KMS-11 (cell line): ENCODE measurements at regions not wholly inside any gene's neighbourhood (a gene's known extent, or its start where the extent isn't known, plus 50 kb on each side); places are given as distances from the start of the nearest gene placed in this dataset.
"Not testable (repeated sequence)": the region's sequence is repeated elsewhere in the genome, so short reads cannot be mapped to it uniquely, and the experiment has no call there.

Experiments
- H2AFZ ChIP-seq: fragments of 200-600 bp; sonication (generic); 2 replicates; pipeline ENCODE4 v1.6.1; 2016; ENCODE audit warnings: antibody characterized with exemption, mixed run types, low read depth
- H3K27ac ChIP-seq: fragments of 200-600 bp; sonication (generic); 2 replicates; pipeline ENCODE4 v1.6.1; 2016; ENCODE audit warnings: mild to moderate bottlenecking, mixed run types
- H3K27me3 ChIP-seq: fragments of 200-600 bp; sonication (generic); 2 replicates; pipeline ENCODE4 v1.6.1; 2017; ENCODE audit warnings: mild to moderate bottlenecking, low read depth, mixed run types, moderate library complexity; ENCODE audit not compliant: insufficient read depth
- H3K36me3 ChIP-seq: fragments of 200-600 bp; sonication (generic); 2 replicates; pipeline ENCODE4 v1.6.1; 2017; ENCODE audit warnings: mild to moderate bottlenecking, mixed run types; ENCODE audit not compliant: insufficient read depth
- H3K4me1 ChIP-seq: fragments of 200-600 bp; sonication (generic); 2 replicates; pipeline ENCODE4 v1.6.1; 2016; ENCODE audit warnings: mild to moderate bottlenecking, low read depth, mixed run types; ENCODE audit not compliant: poor library complexity, severe bottlenecking
- H3K4me2 ChIP-seq: fragments of 200-600 bp; sonication (generic); 2 replicates; pipeline ENCODE4 v1.7.0; 2016; ENCODE audit warnings: mild to moderate bottlenecking, mixed run types
- H3K4me3 ChIP-seq: fragments of 200-600 bp; sonication (generic); IDR thresholded peaks from 2 replicates; pipeline ENCODE4 v1.6.1; 2017; ENCODE audit warnings: low read depth, low read length, mixed read lengths; ENCODE audit not compliant: insufficient read depth
- H3K79me2 ChIP-seq: fragments of 200-600 bp; sonication (generic); 2 replicates; pipeline ENCODE4 v1.6.1; 2016; ENCODE audit warnings: low read depth, mixed run types; ENCODE audit not compliant: insufficient read depth
- H3K9ac ChIP-seq: fragments of 200-600 bp; sonication (generic); 2 replicates; pipeline ENCODE4 v1.6.1; 2016; ENCODE audit warnings: mild to moderate bottlenecking, mixed run types
- H4K20me1 ChIP-seq: fragments of 200-600 bp; sonication (generic); 2 replicates; pipeline ENCODE4 v1.6.1; 2016; ENCODE audit warnings: mild to moderate bottlenecking, mixed run types; ENCODE audit not compliant: insufficient read depth
- TF ChIP-seq, protein P1 (sequence below): fragments of 200-600 bp; sonication (generic); conservative IDR thresholded peaks from 2 replicates; pipeline ENCODE4 v1.6.1; 2017; ENCODE audit warnings: low read depth, mild to moderate bottlenecking, antibody characterized with exemption, low read length, moderate library complexity, mixed read lengths

- TF ChIP-seq, protein P1, sequence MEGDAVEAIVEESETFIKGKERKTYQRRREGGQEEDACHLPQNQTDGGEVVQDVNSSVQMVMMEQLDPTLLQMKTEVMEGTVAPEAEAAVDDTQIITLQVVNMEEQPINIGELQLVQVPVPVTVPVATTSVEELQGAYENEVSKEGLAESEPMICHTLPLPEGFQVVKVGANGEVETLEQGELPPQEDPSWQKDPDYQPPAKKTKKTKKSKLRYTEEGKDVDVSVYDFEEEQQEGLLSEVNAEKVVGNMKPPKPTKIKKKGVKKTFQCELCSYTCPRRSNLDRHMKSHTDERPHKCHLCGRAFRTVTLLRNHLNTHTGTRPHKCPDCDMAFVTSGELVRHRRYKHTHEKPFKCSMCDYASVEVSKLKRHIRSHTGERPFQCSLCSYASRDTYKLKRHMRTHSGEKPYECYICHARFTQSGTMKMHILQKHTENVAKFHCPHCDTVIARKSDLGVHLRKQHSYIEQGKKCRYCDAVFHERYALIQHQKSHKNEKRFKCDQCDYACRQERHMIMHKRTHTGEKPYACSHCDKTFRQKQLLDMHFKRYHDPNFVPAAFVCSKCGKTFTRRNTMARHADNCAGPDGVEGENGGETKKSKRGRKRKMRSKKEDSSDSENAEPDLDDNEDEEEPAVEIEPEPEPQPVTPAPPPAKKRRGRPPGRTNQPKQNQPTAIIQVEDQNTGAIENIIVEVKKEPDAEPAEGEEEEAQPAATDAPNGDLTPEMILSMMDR, result no peak
- no peaks in the 10 kb centered on the region for H4K20me1 ChIP-seq
- H3K27me3 ChIP-seq, result no peaks in the 10 kb centered on the region
- no peaks in the 10 kb centered on the region for H3K4me1 ChIP-seq
- H3K9ac ChIP-seq, result no peak overlapping the region
- no peak overlapping the region for H3K27ac ChIP-seq
- no peak overlapping the region for H3K4me2 ChIP-seq
- no peak overlapping the region for H2AFZ ChIP-seq
- no peaks in the 10 kb centered on the region for H3K36me3 ChIP-seq
- no peak overlapping the region for H3K4me3 ChIP-seq
- no peaks in the 10 kb centered on the region for H3K79me2 ChIP-seq
Observed at GRCh38 chr1:57536749-57537423, 113.0 kb upstream of the DAB1 start.

DNA sequence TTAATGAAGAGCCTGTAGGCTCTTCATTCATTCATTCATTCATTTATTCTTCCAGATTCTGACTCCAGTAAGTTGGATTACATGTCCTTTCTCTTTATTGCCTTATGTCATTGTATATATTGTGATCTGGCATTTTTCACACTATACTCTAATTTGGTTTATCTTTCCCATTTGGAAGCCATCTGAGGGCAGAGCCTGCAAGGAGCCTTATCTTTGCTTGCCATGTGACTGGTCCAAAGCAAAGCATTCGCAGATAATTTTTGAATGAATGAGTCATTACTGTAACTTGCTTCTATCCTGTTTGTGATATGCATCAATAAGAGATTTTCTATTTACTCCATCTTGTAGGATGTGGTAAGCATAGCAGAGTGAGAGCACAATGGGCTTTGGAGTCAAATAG is 108.4 kb upstream of the DAB1 start:
- H3K4me3 ChIP-seq, result no peak overlapping the region
- H4K20me1 ChIP-seq, result no peaks in the 10 kb centered on the region
- no peak overlapping the region for H3K27ac ChIP-seq
- no peaks in the 10 kb centered on the region for H3K36me3 ChIP-seq
- H2AFZ ChIP-seq, result no peak overlapping the region
- no peaks in the 10 kb centered on the region for H3K79me2 ChIP-seq
- no peaks in the 10 kb centered on the region for H3K27me3 ChIP-seq
- H3K4me1 ChIP-seq, result no peaks in the 10 kb centered on the region
- TF ChIP-seq, protein P1, result no peak
- H3K4me2 ChIP-seq, result no peak overlapping the region
- H3K9ac ChIP-seq, result no peak overlapping the region

DNA sequence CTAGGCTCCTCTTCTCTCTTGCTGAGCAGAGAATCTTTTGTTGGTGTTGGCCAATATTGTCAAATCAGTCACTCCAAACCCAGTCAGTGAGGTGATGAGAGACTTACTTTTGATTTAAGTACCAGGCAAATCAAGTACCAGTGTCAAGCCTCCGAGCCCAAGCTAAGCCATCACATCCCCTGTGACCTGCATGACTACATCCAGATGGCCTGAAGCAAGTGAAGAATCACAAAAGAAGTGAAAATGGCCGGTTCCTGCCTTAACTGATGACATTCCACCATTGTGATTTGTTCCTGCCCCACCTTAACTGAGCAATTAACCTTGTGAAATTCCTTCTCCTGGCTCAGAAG is 107.0 kb upstream of the DAB1 start:
- H3K9ac ChIP-seq, H2AFZ ChIP-seq: not testable (repeated sequence)

DNA sequence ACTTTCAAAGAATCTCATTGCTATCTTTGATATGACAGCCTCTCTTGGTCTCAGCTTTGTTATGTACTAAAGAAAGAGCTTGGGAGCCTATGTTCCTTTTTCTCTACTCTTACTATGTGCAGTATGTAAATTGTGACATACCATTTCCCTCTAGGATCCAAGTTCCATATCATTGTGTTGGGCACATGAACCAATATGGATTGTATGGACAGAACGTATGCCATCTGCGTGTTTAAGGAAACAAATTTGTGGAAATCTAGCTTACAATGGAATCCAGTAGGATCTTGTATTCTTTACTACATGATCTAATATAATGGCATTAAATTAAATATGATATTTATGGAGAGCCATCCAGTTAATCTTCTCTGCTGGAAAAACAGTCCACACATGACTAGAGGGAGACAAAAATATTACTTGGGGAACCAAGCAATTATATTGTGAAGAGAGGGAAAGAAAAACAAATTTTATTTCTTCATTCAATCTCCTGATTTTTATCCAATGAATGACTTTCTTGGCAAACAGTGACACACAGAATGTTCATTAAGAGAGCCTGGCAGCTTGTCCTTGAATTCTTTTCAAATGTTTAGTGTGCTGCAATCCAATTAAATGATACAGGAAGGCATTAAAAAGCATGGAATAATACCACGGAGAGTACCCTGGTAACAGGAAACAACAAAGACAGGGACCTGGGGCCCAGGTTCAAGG is 106.5 kb upstream of the DAB1 start:
- no peak overlapping the region for H3K27ac ChIP-seq
- no peak overlapping the region for H3K4me3 ChIP-seq
- H3K4me2 ChIP-seq, result no peak overlapping the region
- H3K9ac ChIP-seq, result no peak overlapping the region
- H2AFZ ChIP-seq, result no peak overlapping the region
- no peaks in the 10 kb centered on the region for H4K20me1 ChIP-seq
- TF ChIP-seq, protein P1, result no peak
- no peaks in the 10 kb centered on the region for H3K27me3 ChIP-seq
- H3K79me2 ChIP-seq, result no peaks in the 10 kb centered on the region
- no peaks in the 10 kb centered on the region for H3K4me1 ChIP-seq
- H3K36me3 ChIP-seq, result no peaks in the 10 kb centered on the region

More for the DNA sequence above, 107.0 kb upstream of the DAB1 start:
- not testable (repeated sequence) for H3K36me3 ChIP-seq, H4K20me1 ChIP-seq, H3K79me2 ChIP-seq, H3K4me1 ChIP-seq, H3K4me3 ChIP-seq, H3K27me3 ChIP-seq, H3K27ac ChIP-seq, H3K4me2 ChIP-seq

DNA sequence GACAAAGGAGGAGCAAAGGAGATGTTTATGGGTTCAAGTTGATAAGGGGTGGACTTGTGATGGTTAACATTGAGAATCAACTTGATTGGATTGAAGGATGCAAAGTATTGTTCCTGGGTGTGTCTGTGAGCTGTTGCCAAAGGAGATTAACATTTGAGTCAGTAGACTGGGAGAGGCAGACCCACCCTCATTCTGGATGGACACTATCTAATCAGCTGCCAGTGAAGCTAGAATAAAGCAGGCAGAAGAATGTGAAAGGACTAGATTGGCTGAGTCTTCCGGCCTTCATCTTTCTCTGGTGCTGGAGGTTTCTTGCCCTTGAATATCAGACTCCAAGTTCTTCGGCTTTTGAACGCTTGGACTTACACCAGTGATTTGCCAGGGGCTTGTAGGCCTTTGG is 98.7 kb upstream of the DAB1 start:
- H2AFZ ChIP-seq, result no peak overlapping the region
- no peak overlapping the region for H3K9ac ChIP-seq
- H3K27me3 ChIP-seq, result no peaks in the 10 kb centered on the region

More for the DNA sequence above, 98.7 kb upstream of the DAB1 start:
- TF ChIP-seq, protein P1, result no peak
- Histone ChIP-seq H3K4me1 (no peaks in the 10 kb centered on the region), H3K4me3 (no peak overlapping the region), H3K36me3 (no peaks in the 10 kb centered on the region), H4K20me1 (no peaks in the 10 kb centered on the region), H3K27ac (no peak overlapping the region), H3K4me2 (no peak overlapping the region), H3K79me2 (no peaks in the 10 kb centered on the region)
